ENCODE measurements at regions not wholly inside any gene's neighbourhood (a gene's known extent, or its start where the extent isn't known, plus 50 kb on each side); places are given as distances from the start of the nearest gene placed in this dataset.
A peak's percentile ranks its signal among the peaks of the same experiment; 100 is the strongest.

- H3K27ac ChIP-seq, result no peak overlapping the region
- 57 to 100% (median 73%) methylated on average over 1 to 6 of the region's 6 CpGs; no CpG with 5 or more reads in 1 of the 10 experiments for WGBS, 10 experiments
- ATAC-seq (replicated peaks in 6 of 8), result no peak
- H3K4me1 ChIP-seq (replicated peaks in 1 of 2), result no peaks in the 10 kb centered on the region
- in situ Hi-C loops (cut with MboI; ENCODE audit: low pct_unique_long_range_greater_than_20kb in 2 of 9, low sequenced_read_pairs in 9 of 9, unreplicated experiment in 9 of 9), result no loop called here
- H3K4me3 ChIP-seq, result no peak overlapping the region
These were observed 293.3 kb upstream of the THBS1 start for GRCh38 chr15:39287322-39288195.

DNA sequence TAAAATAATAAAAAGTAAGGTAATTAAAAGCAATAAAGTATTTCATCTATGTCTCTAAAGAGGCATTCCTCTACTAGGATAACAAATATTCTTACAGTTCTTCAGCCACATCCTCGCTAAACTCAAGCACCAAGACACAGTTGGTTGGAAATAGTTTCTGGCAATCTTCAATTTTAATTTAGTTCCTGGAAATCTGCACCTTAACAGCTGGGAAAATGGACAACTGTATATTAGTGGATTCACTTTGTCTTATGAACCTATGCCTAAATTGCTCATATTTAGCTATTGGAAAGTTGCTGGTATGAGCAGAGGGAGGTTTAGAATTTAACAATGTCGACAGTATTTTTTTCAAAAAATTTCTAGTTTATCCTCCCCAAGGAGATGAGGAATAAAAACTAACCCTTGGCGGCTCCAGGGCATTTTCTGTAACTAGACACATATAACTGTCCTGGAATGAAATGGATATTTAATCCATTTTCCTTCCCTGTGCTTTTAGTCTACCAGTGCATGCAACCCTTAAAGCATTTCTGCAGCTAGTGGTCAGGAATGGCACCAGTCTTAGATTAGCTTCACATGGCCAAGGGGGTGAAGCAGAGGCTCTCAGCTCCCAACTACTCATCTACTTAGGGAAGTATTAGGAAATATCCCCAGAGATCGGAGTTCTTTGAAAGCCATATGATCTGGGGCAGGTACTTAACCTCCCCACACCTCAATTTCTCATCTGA is 290.0 kb upstream of the THBS1 start:
- H3K4me1 ChIP-seq (replicated peaks in 1 of 2), result no peaks in the 10 kb centered on the region
- H3K4me3 ChIP-seq, result no peak overlapping the region
- in situ Hi-C loops (cut with MboI; ENCODE audit: low pct_unique_long_range_greater_than_20kb in 2 of 9, low sequenced_read_pairs in 9 of 9, unreplicated experiment in 9 of 9), result no loop called here
- H3K27ac ChIP-seq, result no peak overlapping the region
- 65 to 100% (median 95%) methylated on average over 1 to 4 of the region's 4 CpGs for WGBS, 10 experiments
- ATAC-seq (replicated peaks in 6 of 8), result no peak

DNA sequence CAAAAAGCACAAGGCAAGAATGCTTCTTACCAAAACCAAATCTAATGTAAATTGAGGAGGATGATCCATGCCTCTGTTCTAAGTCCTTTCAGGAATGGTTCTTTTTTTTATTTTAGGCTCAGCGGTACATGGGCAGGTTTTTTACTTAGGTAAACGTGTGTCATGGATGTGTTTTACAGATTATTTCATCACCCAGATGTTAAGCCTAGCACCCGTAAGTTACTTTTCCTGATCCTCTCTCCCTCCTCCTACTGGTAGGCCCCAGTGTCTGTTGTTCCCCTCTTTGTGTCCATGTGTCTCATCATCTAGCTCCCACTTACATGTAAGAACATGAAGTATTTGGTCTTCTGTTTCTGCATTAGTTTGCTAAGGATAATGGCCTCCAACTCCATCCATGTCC is 289.2 kb upstream of the THBS1 start:
- WGBS, 10 experiments, result 69 to 100% (median 90%) methylated on average over 1 to 3 of the region's 3 CpGs; no CpG with 5 or more reads in 3 of the 10 experiments
- ATAC-seq (replicated peaks in 6 of 8), result no peak
- no peaks in the 10 kb centered on the region for H3K4me1 ChIP-seq (replicated peaks in 1 of 2)
- no peak overlapping the region for H3K4me3 ChIP-seq
- in situ Hi-C loops (cut with MboI; ENCODE audit: low pct_unique_long_range_greater_than_20kb in 2 of 9, low sequenced_read_pairs in 9 of 9, unreplicated experiment in 9 of 9), result no loop called here
- H3K27ac ChIP-seq, result no peak overlapping the region

GRCh38 chr15:39296955-39297354 is 283.9 kb upstream of the THBS1 start:
- no peak overlapping the region for H3K4me3 ChIP-seq
- WGBS, 10 experiments, result 20 to 100% (median 80%) methylated on average over 1 of the region's 1 CpG; no CpG with 5 or more reads in 5 of the 10 experiments
- ATAC-seq (replicated peaks in 6 of 8), result no peak
- no peaks in the 10 kb centered on the region for H3K4me1 ChIP-seq (replicated peaks in 1 of 2)
- no peak overlapping the region for H3K27ac ChIP-seq
- in situ Hi-C loops (cut with MboI; ENCODE audit: low pct_unique_long_range_greater_than_20kb in 2 of 9, low sequenced_read_pairs in 9 of 9, unreplicated experiment in 9 of 9), result no loop called here

DNA sequence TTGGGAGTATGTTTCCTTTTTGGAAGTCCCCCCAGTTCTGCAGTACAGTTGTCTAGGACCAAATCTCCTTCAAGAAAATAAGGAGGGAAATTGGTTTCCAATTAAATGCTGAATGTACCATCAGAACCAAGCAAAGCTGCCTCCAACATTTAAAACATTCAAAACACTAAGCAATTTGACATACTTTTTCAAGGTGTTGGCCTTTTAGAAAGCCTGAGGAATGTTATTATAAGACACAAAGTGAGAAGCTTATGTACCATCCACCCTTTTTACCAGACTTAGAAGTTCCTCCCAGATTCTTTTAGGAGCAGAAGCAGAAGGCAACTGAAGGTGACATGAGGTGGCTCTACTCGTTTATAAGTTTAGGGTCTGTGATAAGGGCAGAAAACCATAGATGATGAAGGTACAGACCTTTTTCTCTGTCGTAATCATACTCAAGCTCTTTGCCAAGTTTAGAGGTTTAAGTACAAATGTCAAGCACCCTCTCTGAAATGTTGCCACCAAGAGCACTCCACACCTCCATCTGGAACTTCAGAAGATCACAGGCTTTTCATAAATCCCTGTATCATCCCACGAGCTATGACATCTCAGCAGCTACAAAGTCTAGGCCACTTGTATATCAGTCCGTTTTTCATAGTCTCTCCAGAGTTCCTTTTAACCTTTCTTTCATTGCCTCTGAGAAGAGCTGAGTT is 282.5 kb upstream of the THBS1 start:
- ATAC-seq (replicated peaks in 6 of 8), result no peak
- H3K4me3 ChIP-seq, result no peak overlapping the region
- no peak overlapping the region for H3K27ac ChIP-seq
- 40 to 96% (median 77%) methylated on average over 1 to 4 of the region's 4 CpGs; no CpG with 5 or more reads in 3 of the 10 experiments for WGBS, 10 experiments
- no peaks in the 10 kb centered on the region for H3K4me1 ChIP-seq (replicated peaks in 1 of 2)
- in situ Hi-C loops (cut with MboI; ENCODE audit: low pct_unique_long_range_greater_than_20kb in 2 of 9, low sequenced_read_pairs in 9 of 9, unreplicated experiment in 9 of 9), result no loop called here

- H3K4me1 ChIP-seq (replicated peaks in 1 of 2), result peaks cover 0 to 4% of the 10 kb centered on the region in 2 donors
- WGBS, 10 experiments, result 57 to 100% (median 77%) methylated on average over 1 of the region's 1 CpG; no CpG with 5 or more reads in 4 of the 10 experiments
- no peak overlapping the region for H3K27ac ChIP-seq
- no peak overlapping the region for H3K4me3 ChIP-seq
- in situ Hi-C loops (cut with MboI; ENCODE audit: low pct_unique_long_range_greater_than_20kb in 2 of 9, low sequenced_read_pairs in 9 of 9, unreplicated experiment in 9 of 9), result no loop called here
- ATAC-seq (replicated peaks in 6 of 8), result peak in 1 of 8 experiments; percentile 31
These were observed 281.2 kb upstream of the THBS1 start for GRCh38 chr15:39299486-39300267.

- Histone ChIP-seq H3K27ac (no peak overlapping the region), H3K4me1 (replicated peaks in 1 of 2) (peaks cover 0 to 4% of the 10 kb centered on the region in 2 donors), H3K4me3 (no peak overlapping the region)
- 33 to 94% (median 87%) methylated on average over 2 to 3 of the region's 3 CpGs for WGBS, 10 experiments
- ATAC-seq (replicated peaks in 6 of 8), result peak in 1 of 8 experiments; percentile 16
- in situ Hi-C loops (cut with MboI; ENCODE audit: low pct_unique_long_range_greater_than_20kb in 2 of 9, low sequenced_read_pairs in 9 of 9, unreplicated experiment in 9 of 9), result no loop called here
These were observed 280.3 kb upstream of the THBS1 start for GRCh38 chr15:39300451-39301153.

- no peak overlapping the region for H3K4me3 ChIP-seq
- WGBS, 10 experiments, result 8 to 100% (median 92%) methylated on average over 1 to 2 of the region's 2 CpGs; no CpG with 5 or more reads in 3 of the 10 experiments
- no peak for ATAC-seq (replicated peaks in 6 of 8)
- in situ Hi-C loops (cut with MboI; ENCODE audit: low pct_unique_long_range_greater_than_20kb in 2 of 9, low sequenced_read_pairs in 9 of 9, unreplicated experiment in 9 of 9), result no loop called here
- no peak overlapping the region for H3K27ac ChIP-seq
- peaks cover 0 to 4% of the 10 kb centered on the region in 2 donors for H3K4me1 ChIP-seq (replicated peaks in 1 of 2)
These were observed 279.3 kb upstream of the THBS1 start for GRCh38 chr15:39301589-39301999.

DNA sequence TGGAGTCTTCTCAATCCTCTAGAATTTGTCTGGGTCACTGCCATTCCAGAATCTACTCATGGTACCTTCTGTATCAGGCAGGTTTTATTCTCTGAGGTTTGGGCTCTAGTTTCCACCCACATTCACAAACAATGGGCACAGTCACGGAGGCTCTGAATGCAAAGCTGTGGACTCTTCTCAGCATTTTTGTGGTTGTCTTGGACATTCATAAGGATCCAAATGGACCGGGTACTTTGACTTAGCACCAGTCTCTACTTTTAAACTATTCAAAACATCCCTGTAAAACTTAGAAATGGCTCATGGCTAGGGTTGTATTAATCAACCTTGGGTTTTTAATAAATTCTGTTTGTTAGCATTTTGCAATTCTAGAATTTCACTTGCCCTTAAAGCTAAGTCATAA is 277.9 kb upstream of the THBS1 start:
- H3K4me3 ChIP-seq, result no peak overlapping the region
- peaks cover 0 to 4% of the 10 kb centered on the region in 2 donors for H3K4me1 ChIP-seq (replicated peaks in 1 of 2)
- in situ Hi-C loops (cut with MboI; ENCODE audit: low pct_unique_long_range_greater_than_20kb in 2 of 9, low sequenced_read_pairs in 9 of 9, unreplicated experiment in 9 of 9), result no loop called here
- WGBS, 10 experiments, result 13 to 100% (median 81%) methylated on average over 1 to 2 of the region's 2 CpGs; no CpG with 5 or more reads in 4 of the 10 experiments
- ATAC-seq (replicated peaks in 6 of 8), result no peak
- no peak overlapping the region for H3K27ac ChIP-seq

DNA sequence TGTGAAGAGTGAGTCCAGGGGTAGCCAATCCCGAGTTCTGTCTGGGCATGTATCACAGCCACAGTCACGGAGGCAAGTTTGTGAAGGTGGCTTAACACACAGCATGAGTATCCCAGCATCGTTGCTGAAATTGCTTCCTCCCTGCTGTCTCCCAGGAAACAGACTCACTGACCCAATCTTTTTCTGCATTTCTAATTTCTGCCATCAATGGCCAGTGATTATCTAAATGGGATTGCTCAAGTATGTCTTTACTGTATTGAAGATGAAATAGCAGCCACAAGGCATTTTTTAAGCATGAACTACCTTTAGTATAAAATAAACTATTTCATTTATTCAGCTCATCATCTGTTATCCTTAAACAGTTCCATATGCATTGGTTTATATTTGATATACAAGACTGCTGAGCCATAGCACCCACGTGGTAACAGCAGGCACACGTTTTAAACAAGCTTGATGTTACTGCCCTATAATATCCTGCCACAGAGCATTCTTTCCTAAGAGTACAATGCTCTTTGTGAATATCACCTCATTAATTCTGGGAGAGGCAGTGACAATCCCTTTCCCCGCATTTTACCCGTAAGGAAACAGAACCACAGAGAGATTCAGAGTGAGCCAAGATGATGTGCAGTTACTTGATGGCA is 276.6 kb upstream of the THBS1 start:
- peak in 2 of 8 experiments; percentile 23 to 63 for ATAC-seq (replicated peaks in 6 of 8)
- in situ Hi-C loops (cut with MboI; ENCODE audit: low pct_unique_long_range_greater_than_20kb in 2 of 9, low sequenced_read_pairs in 9 of 9, unreplicated experiment in 9 of 9), result no loop called here
- 3 to 65% (median 54%) methylated on average over 2 to 7 of the region's 7 CpGs for WGBS, 10 experiments

DNA sequence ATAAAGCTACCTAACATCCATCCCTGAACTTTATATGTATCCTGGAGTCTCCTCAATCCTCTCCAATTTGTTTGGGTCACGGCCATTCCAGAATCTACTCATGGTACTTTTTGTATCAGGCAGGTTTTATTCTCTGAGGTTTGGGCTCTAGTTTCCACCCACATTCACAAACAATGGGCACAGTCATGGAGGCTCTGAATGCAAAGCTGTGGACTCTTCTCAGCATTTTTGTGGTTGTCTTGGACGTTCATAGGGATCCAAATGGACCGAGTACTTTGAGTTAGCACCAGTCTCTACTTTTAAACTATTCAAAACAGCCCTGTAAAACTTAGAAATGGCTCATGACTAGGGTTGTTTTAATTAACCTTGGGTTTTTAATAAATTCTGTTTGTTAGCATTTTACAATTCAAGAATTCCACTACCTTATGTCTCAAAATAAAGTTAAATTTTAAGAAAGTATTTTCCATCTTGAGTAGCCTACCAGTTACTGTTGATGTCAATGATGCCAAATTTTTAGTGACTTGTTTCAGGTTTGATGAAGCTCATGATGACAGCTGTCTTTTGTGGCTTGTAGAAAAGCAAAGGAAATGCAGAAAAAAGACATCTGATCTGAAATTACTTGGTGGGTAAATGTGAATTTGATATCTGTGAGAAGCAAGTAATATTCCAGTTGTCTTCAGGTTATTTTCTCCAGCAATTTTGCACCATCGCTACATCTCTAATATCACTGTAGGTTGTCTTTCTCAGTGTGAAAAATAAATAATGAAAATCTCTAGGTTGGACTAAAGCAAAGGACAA is 275.7 kb upstream of the THBS1 start:
- ATAC-seq (replicated peaks in 6 of 8), result no peak
- in situ Hi-C loops (cut with MboI; ENCODE audit: low pct_unique_long_range_greater_than_20kb in 2 of 9, low sequenced_read_pairs in 9 of 9, unreplicated experiment in 9 of 9), result no loop called here
- H3K4me3 ChIP-seq, result no peak overlapping the region
- 0 to 100% (median 73%) methylated on average over 1 to 4 of the region's 4 CpGs; no CpG with 5 or more reads in 1 of the 10 experiments for WGBS, 10 experiments
- no peak overlapping the region for H3K27ac ChIP-seq
- peaks cover 0 to 4% of the 10 kb centered on the region in 2 donors for H3K4me1 ChIP-seq (replicated peaks in 1 of 2)

More for the DNA sequence above, 276.6 kb upstream of the THBS1 start:
- no peak overlapping the region for H3K4me3 ChIP-seq
- no peak overlapping the region for H3K27ac ChIP-seq
- peaks cover 0 to 4% of the 10 kb centered on the region in 2 donors for H3K4me1 ChIP-seq (replicated peaks in 1 of 2)
